Glomerular visceral epithelial cell (primary cell): ENCODE measurements at regions not wholly inside any gene's neighbourhood (a gene's known extent, or its start where the extent isn't known, plus 50 kb on each side); places are given as distances from the start of the nearest gene placed in this dataset.
"Not testable (repeated sequence)": the region's sequence is repeated elsewhere in the genome, so short reads cannot be mapped to it uniquely, and the experiment has no call there.

Experiments
- DNase-seq: peaks from one replicate; pipeline ENCODE4 v3.0.0-alpha.2; 2016; ENCODE audit errors: extremely low spot score

DNA sequence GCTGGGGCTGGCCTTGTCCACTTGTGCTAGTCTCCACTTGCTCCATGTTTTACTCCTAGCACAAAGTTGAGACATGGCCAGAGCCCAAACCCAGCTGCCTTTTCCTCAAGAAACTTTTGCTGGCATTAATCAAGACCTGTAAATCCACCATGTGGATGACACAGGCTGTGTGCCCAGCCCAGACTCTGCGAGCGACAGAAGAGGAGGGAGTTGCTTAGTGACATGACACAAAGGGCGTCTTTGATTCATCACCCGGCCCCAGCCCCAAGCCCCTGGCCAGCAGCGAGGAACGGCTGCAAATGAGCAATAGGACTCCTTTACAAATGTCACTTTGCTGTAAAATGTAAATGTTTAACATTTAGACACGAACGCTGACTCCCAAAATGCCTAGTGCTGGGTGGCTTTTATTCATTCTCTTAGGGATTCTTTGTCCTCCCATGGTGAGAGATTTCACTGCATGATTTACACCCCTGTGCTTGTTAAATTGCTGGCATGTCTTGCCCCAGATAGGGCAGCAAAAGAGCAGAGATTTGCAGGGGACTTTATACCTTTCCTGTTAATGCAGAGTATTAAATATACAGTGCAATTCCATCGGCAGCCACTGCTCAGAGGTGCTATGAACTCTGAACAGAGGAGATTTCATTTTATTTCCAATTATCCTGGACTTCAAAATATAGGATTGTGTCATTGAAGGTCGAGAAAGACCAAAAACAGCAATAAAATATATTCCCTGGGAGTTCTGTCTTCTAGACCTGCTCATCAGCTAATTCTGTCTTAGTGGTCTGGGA, 263.6 kb upstream of the NCAM1 start:
- DNase-seq, result no peak

DNA sequence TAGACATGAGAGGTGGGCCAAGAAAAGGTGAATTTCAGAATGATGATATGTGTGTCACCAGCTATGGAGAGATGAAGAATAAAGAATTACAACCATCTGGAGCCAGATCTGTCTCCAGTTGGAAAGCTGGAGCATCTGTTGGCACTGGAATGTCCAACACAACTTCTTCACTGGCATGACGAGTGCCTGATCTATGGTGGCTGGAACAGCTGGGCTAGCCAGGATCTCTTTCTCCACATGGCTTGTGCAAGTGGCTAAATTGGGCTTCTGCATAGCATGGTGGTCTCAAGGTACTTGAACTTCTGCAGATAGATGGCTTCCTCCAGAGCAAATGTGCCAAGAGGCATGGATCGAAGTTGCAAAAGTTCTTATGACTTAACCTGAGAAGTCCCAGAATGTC, 256.1 kb upstream of the NCAM1 start:
- no peak for DNase-seq

DNA sequence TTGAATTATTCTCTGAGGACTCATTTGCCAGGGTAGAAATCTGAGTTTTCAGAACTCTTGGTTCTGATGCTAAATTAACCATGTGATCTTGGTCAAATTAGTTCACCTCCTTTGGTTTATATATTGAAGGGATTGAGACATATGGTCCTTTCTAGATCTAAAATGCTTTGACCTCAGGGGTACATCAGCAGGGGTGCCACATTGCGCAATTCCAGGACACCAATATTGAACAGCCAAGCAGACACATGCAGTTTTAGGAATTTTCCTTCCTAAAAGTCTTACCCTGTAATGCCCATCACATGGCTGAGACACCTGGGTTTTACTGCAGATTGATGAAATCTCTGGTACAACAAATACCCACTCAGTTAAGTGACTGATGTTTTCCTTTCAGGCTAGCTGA, 254.4 kb upstream of the NCAM1 start:
- DNase-seq, result no peak

DNA sequence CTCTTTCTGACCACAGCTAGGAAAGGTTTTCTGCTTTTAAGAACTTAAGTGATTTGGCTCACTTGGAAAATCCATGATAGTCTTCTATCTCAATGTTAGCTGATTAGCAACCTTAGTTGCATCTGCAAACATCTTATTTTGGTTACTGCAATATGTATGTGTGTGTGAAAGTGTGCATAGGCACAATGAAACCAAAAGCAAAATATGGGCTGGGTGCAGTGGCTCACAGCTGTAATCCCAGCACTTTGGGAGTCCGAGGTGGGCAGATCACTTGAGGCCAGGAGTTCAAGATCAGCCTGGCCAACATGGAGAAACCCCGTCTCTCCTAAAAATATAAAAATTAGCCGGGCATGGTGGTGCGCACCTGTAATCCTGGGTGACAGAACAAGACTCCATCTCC, 246.9 kb upstream of the NCAM1 start:
- DNase-seq, result not testable (repeated sequence)

DNA sequence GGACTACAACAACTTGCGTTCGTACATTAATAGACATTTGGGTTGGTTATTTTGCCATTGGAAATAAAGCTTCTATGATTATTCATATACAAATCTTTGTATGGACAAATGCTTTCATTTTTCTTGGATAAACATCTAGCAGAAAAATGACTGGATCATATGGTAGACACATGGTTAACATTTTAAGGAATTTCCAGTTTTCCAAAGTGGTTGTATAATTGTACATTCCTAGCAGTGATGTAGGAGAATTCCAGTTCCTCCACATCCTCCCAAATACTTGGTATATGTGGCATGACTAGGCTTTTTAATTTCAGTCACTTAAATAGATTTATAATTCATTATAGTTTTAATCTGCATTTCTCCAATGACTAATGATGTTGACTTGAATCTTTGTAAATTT, 246.2 kb upstream of the NCAM1 start:
- DNase-seq, result no peak

DNA sequence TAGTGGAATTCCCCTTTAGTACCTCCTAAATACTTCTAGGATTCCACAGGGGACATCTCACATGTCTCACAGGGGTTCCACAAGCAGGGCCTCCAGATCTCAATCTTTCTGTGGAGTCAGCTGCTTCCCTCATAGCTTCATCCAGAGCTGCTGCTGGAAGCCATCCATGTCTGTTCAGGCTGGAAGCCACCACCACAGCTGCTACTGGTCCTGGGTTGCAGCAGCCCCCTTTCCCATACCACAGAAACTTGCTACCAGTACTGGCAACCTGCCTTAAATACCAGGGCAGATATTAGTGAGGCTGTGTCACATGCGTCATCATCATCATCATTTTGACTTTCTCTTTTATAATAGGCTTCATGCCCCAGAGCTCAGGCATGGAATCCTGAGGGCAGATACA, 242.7 kb upstream of the NCAM1 start:
- no peak for DNase-seq

DNA sequence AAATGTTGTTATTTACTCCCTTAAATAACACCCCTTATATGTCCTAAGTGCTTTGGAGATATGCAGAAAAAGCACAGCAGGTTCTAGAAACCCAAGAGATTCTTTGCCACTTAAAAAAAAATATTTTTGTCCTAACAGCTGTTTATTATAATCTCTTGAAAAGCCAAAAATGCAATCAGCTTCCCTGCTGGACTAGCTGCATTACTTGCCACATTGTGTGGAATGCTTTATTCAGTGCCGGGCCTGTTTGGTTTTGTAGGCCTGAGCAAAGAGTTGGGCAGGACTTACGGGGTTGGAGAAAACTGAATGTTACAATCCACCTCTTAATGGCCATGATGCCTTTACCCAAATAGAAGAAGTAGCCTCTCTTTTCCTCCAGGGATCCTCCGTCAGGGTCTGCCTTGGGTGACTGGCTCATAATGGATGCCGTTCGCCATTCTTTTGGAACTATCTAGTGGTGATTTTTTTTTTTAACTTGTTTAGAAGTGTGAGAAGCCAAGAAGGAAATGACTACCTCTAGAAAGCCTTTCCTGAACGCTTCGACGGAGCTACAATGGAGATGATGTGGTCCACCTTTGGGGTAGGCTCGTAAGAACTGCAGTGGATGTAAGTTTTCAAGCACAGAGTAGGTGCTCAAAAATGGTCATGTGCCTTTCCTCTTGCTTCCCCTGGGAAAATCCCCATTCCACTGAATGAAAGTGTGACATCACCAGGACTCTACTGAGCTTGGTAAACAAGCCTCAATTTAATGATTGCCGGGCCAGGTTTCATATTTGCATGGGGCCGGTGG, 241.3 kb upstream of the NCAM1 start:
- no peak for DNase-seq

DNA sequence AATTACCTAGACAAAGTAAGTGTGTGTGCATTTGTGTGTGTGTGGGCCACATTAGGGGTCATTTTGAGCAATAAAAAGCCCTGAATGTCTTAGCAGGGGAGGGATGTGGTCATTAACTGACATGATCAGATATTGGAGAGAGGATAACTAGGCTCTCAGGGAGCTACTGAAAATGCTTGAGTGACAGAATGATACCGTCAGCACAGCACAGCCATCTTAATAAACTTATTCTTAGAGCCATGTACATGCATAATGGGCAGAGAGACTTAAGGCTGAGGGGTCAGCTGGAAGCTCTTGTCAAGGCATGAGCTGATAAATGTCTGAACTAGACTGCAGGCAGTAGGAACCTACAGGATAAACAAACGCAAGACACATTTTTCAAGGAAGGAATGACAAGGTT, 239.1 kb upstream of the NCAM1 start:
- DNase-seq, result no peak

DNA sequence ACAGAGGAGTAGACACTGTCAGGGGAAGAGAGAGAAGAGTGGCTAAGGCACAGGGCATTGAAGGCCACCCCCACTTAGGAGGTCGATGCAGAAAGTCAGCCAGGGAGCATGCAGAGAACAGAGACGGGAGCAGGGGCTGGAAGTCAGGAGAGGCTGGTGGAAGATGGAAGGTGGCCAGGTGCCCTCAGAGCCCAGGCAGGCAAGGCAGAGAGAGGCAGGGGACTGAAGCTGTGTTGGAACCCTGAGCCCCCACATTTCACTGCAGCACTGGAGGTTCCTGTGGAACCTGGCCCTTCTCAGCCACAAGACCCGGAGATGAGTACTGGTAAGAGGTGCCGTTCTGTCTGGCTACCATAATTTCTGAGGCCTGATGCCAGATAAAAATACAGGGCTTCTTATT, 238.3 kb upstream of the NCAM1 start:
- DNase-seq, result no peak

DNA sequence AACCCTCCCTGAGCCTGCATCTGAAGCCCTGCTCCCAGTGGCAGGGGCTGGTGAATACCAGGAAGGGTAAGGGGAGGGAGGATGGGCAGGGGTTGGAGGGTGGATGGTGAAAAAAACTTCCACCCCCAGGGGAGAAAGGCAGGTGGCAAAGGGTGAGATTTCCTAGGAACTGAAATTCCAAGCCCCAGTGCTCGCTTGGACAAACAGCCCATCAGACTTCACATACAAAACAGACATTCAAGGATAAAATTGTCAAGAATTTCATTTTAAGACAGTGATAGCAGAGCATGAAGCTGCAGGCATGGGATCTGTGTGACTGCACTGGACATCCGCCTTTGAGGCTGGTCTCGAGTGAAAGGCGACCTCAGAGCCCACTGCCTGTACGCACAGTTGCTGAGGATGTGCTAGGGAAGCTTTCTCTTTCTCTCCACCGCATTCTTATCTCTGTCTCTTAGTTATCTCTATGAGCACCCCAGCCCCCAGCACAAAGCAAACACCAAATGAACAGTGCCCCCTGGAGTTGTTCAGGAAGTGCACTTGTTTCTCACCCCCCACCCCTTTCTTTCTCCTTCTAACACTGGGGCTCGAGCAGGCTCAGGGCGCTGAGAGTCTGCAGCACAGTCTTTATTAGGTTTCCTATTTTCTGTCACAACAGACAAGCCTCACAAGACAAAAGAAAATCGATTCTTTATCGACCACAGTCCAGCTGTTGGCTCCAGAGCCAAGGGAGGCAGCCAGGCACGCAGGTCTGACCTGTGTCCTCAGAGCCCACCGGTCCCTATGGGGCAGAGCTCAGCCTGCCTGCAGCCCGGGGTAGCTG, 237.3 kb upstream of the NCAM1 start:
- DNase-seq, result no peak

DNA sequence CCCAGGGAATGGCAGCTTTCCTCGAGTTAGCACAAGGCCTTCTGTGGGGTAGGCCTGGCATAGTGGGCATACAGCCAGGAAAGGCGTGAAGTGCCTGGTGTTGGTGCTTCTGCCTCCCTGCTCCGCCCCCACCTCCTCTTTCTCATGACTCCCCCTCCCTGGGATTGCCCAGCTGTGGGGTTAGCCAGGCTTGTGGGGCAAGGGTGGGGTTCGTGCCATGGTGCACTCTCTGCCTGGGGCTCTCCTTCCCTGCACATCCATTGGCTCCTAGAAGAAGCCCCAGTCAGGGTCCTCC, 236.8 kb upstream of the NCAM1 start:
- DNase-seq, result no peak

DNA sequence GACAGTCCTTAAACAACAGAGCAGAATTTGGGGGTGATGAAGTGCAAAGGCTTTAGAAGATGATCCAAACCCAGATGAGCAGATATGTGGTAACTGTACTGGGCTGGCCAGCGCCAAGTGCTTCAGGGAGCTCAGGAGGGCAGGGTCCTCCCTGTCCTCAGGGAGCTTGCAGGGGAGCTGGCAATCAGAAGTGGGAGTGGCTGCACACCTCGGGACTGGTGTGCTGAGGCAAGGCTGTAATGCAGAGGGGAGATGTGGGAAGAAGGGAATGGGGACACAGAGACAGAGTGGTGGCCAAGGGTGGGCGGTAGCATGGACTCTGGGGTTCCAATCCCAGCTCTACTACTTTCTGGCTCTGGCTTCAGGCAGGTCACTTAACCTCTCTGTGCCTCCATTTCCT, 235.6 kb upstream of the NCAM1 start:
- no peak for DNase-seq

DNA sequence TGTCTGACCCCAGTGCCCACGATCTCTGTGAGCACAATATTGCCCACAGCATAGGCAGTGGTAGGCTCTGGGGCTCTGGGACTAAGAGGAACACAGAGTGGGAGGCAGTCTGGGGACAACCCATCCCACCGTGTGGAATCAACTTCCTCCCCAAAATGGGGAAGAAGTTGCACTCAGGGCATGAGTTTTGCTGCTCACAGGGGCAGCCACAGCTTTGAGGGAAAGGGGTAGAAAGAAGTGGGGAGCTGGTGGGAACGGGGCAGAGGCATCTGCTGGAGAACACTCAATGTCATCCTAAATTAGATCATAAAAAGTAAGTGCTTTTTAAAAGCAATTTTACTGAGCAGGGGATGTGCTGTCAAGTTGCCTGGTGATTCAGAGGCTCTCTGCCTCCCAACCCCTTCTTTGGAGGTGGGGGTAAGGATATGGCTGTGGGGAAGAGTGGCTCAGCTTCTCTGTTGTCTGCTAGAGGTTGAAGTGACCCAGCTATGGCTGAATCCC, 233.8 kb upstream of the NCAM1 start:
- DNase-seq, result no peak

DNA sequence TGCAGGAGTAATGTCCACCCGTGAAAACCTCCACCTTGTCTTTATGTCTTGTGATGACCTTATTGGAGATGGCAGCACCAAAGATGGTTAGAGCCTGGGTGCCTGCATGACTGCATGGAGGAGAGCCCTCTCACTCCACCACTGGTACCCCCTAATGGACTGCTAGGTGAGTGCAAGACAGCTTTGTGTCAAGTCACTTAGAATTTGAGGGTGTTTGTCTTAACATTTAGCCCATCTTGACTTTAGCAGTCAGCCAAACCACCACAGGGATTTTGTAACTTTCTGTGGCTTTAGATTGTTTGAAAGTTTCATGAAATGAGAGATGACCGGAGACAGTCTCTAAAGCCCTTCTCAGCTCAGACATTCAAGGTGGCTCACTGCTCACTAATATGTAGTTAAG, 232.9 kb upstream of the NCAM1 start:
- DNase-seq, result no peak

DNA sequence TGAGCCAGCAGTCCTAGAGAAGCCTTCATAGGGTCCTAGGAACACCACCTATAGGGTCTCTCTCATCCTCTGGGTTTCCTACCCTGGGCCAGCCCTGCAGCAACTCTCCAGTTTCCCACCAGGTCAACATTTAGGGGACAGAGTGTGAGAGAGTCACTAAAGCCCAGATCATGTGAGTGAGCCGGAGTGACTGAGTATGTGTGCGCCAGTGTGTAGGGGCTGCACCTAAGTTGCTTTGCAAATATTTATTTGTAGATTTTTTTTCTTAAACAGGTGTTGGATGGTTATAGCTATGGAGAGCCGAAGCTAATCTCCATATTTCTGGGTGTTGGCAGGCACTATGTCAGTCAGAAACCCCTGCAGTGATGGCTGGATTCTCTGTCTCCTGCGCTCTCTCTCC, 232.5 kb upstream of the NCAM1 start:
- no peak for DNase-seq

DNA sequence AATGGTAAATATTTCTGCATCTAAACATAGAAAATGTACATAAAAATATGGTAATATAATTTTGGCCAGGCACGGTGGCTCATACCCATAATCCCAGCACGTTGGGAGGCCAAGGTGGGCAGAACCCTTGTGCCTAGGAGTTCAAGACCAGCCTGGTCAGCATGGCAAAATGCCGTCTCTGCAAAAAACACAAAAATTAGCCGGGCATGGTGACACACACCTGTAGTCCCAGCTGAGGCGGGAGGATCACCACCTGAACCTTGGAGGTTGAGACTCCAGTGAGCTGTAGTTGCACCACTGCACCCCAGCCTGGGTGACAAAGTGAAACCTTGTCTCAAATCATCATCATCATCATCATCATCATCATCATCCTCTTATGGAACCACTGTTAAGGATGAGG, 230.6 kb upstream of the NCAM1 start:
- no peak for DNase-seq

DNA sequence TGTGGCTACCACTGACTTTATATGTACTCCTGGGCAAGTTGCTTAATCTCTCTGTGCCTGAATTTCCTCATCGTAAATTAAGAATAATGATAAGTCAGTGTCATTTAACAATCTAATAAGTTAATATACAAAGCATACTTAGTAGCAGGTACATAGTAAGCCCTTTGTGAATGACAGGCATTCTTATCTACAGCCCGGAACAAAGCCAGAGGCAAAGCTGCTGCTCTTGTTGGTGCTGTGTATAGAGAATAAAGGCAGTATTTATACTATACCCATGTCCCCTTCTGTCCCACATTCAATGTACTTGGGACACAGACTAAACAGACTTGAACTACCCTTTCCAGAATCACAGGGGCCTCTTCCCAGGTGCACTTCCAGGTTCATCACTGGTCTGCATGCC, 229.7 kb upstream of the NCAM1 start:
- DNase-seq, result no peak

DNA sequence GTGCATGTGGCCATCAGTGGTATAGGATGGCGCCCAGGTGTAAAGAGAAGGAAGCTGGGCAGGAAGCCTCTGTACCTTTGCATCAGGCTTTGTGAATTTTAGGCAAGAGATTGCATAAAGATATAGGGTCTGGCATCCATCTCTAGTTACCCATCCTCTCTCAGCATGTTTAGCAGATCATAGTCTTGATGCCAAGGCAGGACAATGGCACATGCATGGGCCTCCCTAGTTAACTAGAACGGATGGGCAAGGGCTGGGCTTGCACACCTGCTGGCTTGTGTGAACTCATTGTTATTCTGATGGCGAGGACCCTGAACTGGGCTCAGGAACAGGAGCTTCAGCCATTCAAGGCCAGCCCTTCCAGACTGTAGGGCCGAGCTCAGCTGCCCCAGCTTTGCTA, 229.2 kb upstream of the NCAM1 start:
- DNase-seq, result no peak

DNA sequence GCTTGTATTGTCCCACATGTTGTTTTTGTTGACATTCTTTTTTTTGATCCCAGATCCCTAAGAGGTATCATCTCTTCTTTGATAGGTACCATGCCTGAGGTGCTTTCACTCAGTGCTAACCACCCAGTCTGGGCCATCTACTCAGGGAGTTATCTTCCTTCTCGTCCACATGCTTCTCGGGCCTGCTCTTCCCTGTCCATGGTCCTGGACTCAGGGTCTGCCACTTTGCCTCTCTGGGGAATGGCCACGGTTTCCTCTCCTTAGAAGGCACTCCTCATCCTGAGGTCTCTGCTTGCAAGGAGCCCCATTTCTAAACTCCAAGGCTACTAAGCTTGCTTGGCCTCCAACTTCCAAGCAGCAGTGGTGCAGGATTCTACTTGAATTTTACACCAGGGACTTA, 227.0 kb upstream of the NCAM1 start:
- DNase-seq, result peak; percentile 13

DNA sequence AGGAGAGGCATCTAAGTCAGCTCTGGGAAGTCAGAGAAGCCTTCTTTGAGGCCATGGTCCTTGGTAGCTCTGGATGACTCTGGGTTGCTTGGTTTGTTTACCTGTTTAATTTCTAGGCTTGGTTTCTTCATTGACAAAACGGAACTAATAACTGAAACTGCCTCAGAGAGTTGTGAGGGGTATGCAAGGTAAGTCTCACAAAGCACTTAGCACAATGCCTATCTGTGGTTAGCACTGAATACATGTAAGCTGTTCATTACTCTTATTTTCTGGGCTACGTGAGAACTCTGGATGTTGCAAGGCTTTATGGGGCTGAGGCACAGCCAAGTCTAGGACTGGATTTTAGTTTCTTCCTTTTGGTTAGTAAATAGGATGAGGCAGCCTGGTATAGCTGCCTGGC, 225.8 kb upstream of the NCAM1 start:
- no peak for DNase-seq

DNA sequence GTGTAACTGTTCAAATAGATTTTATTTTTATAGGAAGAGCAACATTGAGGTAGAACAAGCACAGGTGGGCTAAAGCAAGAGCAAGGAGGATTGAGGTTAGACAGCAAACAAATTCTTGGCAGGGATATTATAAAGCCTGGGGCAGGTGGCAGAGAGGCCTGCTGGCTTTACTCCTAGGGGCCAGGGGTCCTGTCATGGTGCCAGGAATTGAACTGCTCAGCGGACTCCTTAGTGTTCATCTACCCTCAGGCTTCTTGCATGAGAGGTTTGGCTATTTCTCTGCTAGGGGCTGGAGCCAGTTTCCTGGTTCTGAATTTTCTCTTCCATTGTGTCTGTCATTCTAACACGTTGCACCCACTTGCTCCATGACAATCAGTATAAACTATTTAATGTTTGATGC, 217.2 kb upstream of the NCAM1 start:
- DNase-seq, result no peak

DNA sequence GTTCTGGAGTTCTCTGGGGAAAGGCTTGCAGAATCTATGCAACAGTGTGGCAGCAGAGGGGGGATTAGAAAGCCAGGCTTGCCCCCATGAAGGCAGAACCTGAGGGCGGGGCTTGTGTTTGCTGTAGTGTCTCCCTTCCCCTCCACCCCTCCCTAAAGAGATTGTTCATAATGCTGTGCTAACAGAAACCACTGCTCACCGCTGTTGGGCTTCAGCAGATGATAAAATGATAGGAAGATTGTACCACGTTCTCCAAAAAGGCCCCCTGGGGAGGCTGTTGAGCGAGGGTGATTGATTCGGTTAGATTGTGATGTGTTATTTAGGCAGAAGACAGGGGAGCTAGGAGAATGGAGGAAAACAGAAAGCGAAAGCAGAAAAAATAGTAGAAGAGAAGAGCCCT, 215.2 kb upstream of the NCAM1 start:
- DNase-seq, result no peak

DNA sequence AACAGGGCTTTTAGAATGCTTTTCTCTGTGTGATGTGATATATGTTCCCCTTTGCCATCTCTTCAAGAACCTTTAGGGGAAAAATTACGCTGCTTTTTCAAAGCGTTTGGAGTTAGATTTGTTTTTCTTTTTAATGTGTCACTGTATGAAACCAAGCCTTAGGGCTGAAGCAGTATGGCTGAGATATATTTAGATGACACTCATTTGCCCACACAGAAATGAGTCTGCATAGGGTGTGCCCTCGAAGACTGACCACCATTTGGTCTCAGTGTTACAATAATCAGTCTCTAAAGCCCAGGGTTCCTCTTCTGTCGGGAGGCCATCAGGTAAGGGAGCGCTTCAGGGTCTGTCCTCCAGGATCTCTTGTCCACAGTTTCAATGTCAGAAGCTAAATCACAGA, 213.0 kb upstream of the NCAM1 start:
- no peak for DNase-seq
